ENCODE measurements at regions not wholly inside any gene's neighbourhood (a gene's known extent, or its start where the extent isn't known, plus 50 kb on each side); places are given as distances from the start of the nearest gene placed in this dataset.

DNA sequence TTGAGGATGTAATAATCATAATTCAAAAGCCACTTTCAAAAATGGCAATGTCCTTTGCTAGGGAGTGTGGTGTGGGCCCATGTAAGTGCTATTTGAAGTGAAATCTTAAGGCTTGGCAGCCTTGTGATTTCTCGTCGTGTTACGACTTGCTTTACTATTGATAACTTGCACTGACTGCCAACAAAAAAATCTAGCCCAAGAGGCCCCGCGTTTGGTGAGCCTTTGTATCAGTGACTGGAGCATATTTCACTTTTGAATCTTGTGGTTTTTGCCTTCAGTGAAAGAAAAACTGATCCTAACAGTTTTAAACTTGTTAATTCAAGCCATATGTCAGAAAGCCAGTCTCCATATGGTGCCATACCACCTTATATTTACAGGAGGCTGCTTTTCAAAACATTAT lies 248.0 kb downstream of the TMEM182 start:
- no peak for TF ChIP-seq STAT1 (IDR thresholded peaks at IDR 0.05; ENCODE audit: unreplicated experiment)
- TF ChIP-seq JUNB (IDR thresholded peaks at IDR 0.05; ENCODE audit: unreplicated experiment): no peak
- TF ChIP-seq, protein P1, sequence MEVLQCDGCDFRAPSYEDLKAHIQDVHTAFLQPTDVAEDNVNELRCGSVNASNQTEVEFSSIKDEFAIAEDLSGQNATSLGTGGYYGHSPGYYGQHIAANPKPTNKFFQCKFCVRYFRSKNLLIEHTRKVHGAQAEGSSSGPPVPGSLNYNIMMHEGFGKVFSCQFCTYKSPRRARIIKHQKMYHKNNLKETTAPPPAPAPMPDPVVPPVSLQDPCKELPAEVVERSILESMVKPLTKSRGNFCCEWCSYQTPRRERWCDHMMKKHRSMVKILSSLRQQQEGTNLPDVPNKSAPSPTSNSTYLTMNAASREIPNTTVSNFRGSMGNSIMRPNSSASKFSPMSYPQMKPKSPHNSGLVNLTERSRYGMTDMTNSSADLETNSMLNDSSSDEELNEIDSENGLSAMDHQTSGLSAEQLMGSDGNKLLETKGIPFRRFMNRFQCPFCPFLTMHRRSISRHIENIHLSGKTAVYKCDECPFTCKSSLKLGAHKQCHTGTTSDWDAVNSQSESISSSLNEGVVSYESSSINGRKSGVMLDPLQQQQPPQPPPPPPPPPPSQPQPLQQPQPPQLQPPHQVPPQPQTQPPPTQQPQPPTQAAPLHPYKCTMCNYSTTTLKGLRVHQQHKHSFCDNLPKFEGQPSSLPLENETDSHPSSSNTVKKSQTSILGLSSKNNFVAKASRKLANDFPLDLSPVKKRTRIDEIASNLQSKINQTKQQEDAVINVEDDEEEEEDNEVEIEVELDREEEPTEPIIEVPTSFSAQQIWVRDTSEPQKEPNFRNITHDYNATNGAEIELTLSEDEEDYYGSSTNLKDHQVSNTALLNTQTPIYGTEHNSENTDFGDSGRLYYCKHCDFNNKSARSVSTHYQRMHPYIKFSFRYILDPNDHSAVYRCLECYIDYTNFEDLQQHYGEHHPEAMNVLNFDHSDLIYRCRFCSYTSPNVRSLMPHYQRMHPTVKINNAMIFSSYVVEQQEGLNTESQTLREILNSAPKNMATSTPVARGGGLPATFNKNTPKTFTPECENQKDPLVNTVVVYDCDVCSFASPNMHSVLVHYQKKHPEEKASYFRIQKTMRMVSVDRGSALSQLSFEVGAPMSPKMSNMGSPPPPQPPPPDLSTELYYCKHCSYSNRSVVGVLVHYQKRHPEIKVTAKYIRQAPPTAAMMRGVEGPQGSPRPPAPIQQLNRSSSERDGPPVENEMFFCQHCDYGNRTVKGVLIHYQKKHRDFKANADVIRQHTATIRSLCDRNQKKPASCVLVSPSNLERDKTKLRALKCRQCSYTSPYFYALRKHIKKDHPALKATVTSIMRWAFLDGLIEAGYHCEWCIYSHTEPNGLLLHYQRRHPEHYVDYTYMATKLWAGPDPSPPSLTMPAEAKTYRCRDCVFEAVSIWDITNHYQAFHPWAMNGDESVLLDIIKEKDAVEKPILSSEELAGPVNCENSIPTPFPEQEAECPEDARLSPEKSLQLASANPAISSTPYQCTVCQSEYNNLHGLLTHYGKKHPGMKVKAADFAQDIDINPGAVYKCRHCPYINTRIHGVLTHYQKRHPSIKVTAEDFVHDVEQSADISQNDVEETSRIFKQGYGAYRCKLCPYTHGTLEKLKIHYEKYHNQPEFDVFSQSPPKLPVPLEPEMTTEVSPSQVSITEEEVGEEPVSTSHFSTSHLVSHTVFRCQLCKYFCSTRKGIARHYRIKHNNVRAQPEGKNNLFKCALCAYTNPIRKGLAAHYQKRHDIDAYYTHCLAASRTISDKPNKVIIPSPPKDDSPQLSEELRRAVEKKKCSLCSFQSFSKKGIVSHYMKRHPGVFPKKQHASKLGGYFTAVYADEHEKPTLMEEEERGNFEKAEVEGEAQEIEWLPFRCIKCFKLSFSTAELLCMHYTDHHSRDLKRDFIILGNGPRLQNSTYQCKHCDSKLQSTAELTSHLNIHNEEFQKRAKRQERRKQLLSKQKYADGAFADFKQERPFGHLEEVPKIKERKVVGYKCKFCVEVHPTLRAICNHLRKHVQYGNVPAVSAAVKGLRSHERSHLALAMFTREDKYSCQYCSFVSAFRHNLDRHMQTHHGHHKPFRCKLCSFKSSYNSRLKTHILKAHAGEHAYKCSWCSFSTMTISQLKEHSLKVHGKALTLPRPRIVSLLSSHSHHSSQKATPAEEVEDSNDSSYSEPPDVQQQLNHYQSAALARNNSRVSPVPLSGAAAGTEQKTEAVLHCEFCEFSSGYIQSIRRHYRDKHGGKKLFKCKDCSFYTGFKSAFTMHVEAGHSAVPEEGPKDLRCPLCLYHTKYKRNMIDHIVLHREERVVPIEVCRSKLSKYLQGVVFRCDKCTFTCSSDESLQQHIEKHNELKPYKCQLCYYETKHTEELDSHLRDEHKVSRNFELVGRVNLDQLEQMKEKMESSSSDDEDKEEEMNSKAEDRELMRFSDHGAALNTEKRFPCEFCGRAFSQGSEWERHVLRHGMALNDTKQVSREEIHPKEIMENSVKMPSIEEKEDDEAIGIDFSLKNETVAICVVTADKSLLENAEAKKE (CRISPR knock-in tag; IDR thresholded peaks at IDR 0.05): no peak
- TF ChIP-seq CREB1 (CRISPR knock-in tag; IDR thresholded peaks at IDR 0.05; ENCODE audit: low read depth): no peak
- no peak for TF ChIP-seq ZNF114 (CRISPR knock-in tag; IDR thresholded peaks at IDR 0.05)
- TF ChIP-seq, protein P2, sequence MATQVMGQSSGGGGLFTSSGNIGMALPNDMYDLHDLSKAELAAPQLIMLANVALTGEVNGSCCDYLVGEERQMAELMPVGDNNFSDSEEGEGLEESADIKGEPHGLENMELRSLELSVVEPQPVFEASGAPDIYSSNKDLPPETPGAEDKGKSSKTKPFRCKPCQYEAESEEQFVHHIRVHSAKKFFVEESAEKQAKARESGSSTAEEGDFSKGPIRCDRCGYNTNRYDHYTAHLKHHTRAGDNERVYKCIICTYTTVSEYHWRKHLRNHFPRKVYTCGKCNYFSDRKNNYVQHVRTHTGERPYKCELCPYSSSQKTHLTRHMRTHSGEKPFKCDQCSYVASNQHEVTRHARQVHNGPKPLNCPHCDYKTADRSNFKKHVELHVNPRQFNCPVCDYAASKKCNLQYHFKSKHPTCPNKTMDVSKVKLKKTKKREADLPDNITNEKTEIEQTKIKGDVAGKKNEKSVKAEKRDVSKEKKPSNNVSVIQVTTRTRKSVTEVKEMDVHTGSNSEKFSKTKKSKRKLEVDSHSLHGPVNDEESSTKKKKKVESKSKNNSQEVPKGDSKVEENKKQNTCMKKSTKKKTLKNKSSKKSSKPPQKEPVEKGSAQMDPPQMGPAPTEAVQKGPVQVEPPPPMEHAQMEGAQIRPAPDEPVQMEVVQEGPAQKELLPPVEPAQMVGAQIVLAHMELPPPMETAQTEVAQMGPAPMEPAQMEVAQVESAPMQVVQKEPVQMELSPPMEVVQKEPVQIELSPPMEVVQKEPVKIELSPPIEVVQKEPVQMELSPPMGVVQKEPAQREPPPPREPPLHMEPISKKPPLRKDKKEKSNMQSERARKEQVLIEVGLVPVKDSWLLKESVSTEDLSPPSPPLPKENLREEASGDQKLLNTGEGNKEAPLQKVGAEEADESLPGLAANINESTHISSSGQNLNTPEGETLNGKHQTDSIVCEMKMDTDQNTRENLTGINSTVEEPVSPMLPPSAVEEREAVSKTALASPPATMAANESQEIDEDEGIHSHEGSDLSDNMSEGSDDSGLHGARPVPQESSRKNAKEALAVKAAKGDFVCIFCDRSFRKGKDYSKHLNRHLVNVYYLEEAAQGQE (IDR thresholded peaks at IDR 0.05; ENCODE audit: unreplicated experiment): no peak
- TF ChIP-seq POLR2AphosphoS5 (IDR thresholded peaks at IDR 0.05; ENCODE audit: low read depth): no peak
- TF ChIP-seq EZH2phosphoT487 (IDR thresholded peaks at IDR 0.05; ENCODE audit: unreplicated experiment): no peak
- no peak for TF ChIP-seq ZNF331 (CRISPR knock-in tag; IDR thresholded peaks at IDR 0.05; ENCODE audit: low read depth)
- TF ChIP-seq NANOG (IDR thresholded peaks at IDR 0.05; ENCODE audit: borderline replicate concordance): no peak
- TF ChIP-seq, protein P3, sequence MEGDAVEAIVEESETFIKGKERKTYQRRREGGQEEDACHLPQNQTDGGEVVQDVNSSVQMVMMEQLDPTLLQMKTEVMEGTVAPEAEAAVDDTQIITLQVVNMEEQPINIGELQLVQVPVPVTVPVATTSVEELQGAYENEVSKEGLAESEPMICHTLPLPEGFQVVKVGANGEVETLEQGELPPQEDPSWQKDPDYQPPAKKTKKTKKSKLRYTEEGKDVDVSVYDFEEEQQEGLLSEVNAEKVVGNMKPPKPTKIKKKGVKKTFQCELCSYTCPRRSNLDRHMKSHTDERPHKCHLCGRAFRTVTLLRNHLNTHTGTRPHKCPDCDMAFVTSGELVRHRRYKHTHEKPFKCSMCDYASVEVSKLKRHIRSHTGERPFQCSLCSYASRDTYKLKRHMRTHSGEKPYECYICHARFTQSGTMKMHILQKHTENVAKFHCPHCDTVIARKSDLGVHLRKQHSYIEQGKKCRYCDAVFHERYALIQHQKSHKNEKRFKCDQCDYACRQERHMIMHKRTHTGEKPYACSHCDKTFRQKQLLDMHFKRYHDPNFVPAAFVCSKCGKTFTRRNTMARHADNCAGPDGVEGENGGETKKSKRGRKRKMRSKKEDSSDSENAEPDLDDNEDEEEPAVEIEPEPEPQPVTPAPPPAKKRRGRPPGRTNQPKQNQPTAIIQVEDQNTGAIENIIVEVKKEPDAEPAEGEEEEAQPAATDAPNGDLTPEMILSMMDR (conservative IDR thresholded peaks at IDR 0.05; ENCODE audit: low read depth in 2 of 2): no peak
- TF ChIP-seq, protein P4, sequence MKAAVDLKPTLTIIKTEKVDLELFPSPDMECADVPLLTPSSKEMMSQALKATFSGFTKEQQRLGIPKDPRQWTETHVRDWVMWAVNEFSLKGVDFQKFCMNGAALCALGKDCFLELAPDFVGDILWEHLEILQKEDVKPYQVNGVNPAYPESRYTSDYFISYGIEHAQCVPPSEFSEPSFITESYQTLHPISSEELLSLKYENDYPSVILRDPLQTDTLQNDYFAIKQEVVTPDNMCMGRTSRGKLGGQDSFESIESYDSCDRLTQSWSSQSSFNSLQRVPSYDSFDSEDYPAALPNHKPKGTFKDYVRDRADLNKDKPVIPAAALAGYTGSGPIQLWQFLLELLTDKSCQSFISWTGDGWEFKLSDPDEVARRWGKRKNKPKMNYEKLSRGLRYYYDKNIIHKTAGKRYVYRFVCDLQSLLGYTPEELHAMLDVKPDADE (IDR thresholded peaks at IDR 0.05): no peak
- TF ChIP-seq EZH2 (IDR thresholded peaks at IDR 0.05; ENCODE audit: low read depth, unreplicated experiment): no peak
- H2AFZ ChIP-seq: no peak overlapping the region
- H3K9me2 ChIP-seq (ENCODE audit: insufficient read depth): peaks cover 4% of the 10 kb centered on the region; the same call in 1 of the 2 replicates
- DNase-seq (ENCODE audit: low spot score): no peak
- Mint-ChIP-seq H3K9me3 (no peaks in the 10 kb centered on the region), H3K27me3 (ENCODE audit: insufficient read depth, low read depth, poor library complexity) (no peaks in the 10 kb centered on the region), H3K27ac (no peak overlapping the region), H3K4me1 (no peaks in the 10 kb centered on the region), H3K4me3 (no peak overlapping the region), H3K36me3 (ENCODE audit: low read depth) (no peaks in the 10 kb centered on the region)
- H3K4me3 ChIP-seq: no peak overlapping the region
- no peaks in the 10 kb centered on the region for H3F3A ChIP-seq (replicated peaks; ENCODE audit: low read depth)
- H3K79me2 ChIP-seq (replicated peaks; ENCODE audit: insufficient read depth): no peaks in the 10 kb centered on the region
- no peaks in the 10 kb centered on the region for H3K27me3 ChIP-seq (ENCODE audit: insufficient read depth)
- no peak overlapping the region for H3K4me2 ChIP-seq
- H3K36me3 ChIP-seq (ENCODE audit: insufficient read depth): no peaks in the 10 kb centered on the region
- H4K20me1 ChIP-seq (replicated peaks; ENCODE audit: insufficient read depth): no peaks in the 10 kb centered on the region
- H3K4me1 ChIP-seq (ENCODE audit: insufficient read depth): no peaks in the 10 kb centered on the region
- no peak overlapping the region for H3K27ac ChIP-seq (ENCODE audit: low read depth)
- ATAC-seq: no peak

All from GM23338 (cell line).